Activated effector memory CD4-positive, alpha-beta T cell treated with Interleukin-2 at 50 U/mL for 16 hours (primary cell): ENCODE measurements at regions not wholly inside any gene's neighbourhood (a gene's known extent, or its start where the extent isn't known, plus 50 kb on each side); places are given as distances from the start of the nearest gene placed in this dataset.
"Not testable (repeated sequence)": the region's sequence is repeated elsewhere in the genome, so short reads cannot be mapped to it uniquely, and the experiment has no call there.

Experiments used
- DNase-seq: peaks from one replicate; pipeline ENCODE4 v3.0.0-alpha.2; 2020

DNA sequence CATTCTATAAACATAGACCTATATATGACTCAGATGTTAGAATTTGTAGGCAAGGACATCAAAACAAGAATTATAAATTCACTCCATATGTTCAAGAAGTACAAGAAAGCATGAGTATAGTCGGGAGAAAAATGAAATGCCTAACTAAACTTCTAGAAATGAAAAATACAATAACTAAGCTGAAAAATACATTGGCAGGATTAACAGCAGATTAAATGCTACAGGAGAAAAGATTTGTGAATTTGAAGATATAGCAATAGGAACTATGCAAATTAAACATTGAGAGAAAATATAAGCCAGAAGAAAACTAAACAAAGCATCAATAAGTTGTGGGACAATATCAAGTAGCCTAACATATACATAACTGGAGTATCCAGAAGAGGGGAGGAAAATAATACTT lies 55.3 kb upstream of the PRSS3 start:
- no peak for DNase-seq

DNA sequence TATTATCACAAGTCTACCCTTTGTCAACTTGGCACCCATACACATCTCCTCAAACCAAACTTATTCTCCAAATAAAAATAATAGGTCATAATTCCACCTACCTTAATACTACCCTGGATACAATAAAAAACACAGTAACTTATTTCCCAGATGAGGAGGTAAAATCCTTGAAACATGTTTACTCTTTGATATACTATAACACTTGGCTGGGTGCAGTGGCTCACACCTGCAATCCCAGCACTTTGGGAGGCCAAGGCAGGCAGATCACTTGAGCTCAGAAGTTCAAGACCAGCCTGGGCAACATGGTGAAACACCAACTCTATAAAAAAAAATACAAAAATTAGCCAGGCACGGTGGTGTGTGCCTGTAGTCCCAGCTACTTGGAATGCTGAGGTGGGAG lies 54.4 kb upstream of the PRSS3 start:
- DNase-seq = not testable (repeated sequence)

DNA sequence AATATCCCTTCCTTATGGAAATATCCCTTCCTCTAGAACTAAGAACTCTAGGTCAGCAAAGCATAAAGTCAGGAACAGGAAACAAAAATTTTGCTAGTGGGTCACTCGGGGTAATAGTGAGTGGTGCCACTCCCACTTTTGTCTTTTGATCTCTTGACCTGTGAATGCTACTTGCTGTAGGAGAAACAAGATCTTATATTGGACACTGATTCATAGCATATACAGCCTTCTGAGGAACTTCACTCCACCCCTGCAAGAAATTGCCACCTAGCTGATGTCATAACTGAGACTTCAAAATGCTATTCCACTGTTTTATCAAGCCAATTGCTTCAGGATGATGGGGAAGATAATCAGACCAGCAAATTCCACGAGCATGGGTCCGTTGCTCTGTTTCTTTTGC lies 53.3 kb upstream of the PRSS3 start:
- DNase-seq = no peak

DNA sequence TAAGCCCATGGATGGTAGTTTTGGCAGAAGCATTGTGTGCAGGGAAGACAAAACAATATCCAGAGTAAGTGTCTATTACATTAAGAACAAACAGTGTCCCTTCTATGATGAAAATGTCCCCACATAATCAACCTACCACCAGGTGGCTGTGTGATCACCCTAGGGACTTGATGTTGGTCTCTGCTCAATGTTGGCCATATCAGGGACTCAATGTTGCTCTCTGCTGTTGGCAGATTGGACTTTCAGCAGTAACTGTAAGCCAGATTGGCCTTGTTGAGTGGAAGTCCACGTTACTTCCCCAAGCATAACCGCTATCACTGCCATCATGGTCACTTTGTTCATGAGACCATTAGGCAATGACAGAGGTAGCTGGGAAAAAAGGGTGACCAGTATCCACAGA lies 52.8 kb upstream of the PRSS3 start:
- DNase-seq = no peak
